Endothelial cell of umbilical vein (primary cell): ENCODE measurements at regions not wholly inside any gene's neighbourhood (a gene's known extent, or its start where the extent isn't known, plus 50 kb on each side); places are given as distances from the start of the nearest gene placed in this dataset.

ENCODE experiments used
- BruUV-seq: library from RNA; stranded (reverse); fragments of 400-500 nt; replicated peaks from 2 replicates; lab custom pipeline; 2021; lab: Mats Ljungman, UMichigan
- CTCF ChIA-PET: fragments of 300-600, 350-600 bp; sonication (Branson Sonifier 250); formaldehyde crosslinking; loops from one replicate; lab custom pipeline; 2021; ENCODE audit warnings: antibody characterized with exemption, inconsistent platforms; lab: Charles Lee
- POLR2A ChIA-PET: fragments of 300-600, 350-600 bp; sonication (Branson Sonifier 250); formaldehyde crosslinking; loops from one replicate; lab custom pipeline; 2021; ENCODE audit warnings: antibody characterized with exemption, inconsistent platforms; lab: Charles Lee
- DNase-seq: peaks from one replicate; pipeline ENCODE4 v3.0.0-alpha.2; 2011; ENCODE audit warnings: low read depth, low spot score
- FAIRE-seq: peaks from 2 replicates; lab custom pipeline; 2011; peaks lifted over from hg19 to GRCh38; lab: Jason Lieb, UNC
- H2AFZ ChIP-seq: 2 replicates; pipeline ENCODE4 v1.6.0; 2012; ENCODE audit warnings: low read depth, low read length, control low read depth, inconsistent platforms
- H3K27ac ChIP-seq: 2 replicates; pipeline ENCODE4 v1.5.1; 2011; ENCODE audit warnings: low read depth, mild to moderate bottlenecking, control low read depth, low read length, moderate library complexity; ENCODE audit not compliant: insufficient read depth
- H3K27me3 ChIP-seq, 2 experiments: 2 replicates each; pipeline versions ENCODE4 v1.6.0 to v1.6.1; 2011; ENCODE audit warnings: low read length in 2 of 2, mixed read lengths in 1 of 2; ENCODE audit not compliant: control insufficient read depth in 2 of 2, insufficient read depth in 2 of 2
- H3K36me3 ChIP-seq, 2 experiments: 2 replicates in 1 of 2; 3 replicates in 1 of 2; pipeline ENCODE4 v1.5.1; 2011; ENCODE audit warnings: low read length in 2 of 2, mild to moderate bottlenecking in 1 of 2, moderate library complexity in 1 of 2; ENCODE audit not compliant: control insufficient read depth in 2 of 2, insufficient read depth in 2 of 2; ENCODE audit errors: extremely low read depth in 1 of 2
- H3K4me1 ChIP-seq: 3 replicates; pipeline ENCODE4 v1.5.1; 2011; ENCODE audit warnings: mild to moderate bottlenecking, low read length; ENCODE audit not compliant: control insufficient read depth, insufficient read depth; ENCODE audit errors: extremely low read depth
- H3K4me2 ChIP-seq: 2 replicates; pipeline ENCODE4 v1.6.1; 2011; ENCODE audit warnings: low read length, control low read depth, mixed read lengths; ENCODE audit not compliant: insufficient read depth
- H3K4me3 ChIP-seq, 3 experiments: fragments of 200-600 bp in 1 of 3; sonication (generic), shearing (Covaris generic) in 1 of 3; replicated peaks in 1 of 3; 2 replicates each; pipeline ENCODE4 v1.5.1; 2011 to 2016; ENCODE audit warnings: control low read depth in 3 of 3, low read length in 3 of 3, mild to moderate bottlenecking in 2 of 3, inconsistent platforms in 1 of 3, low read depth in 1 of 3, moderate library complexity in 1 of 3; ENCODE audit not compliant: insufficient read depth in 1 of 3
- H3K79me2 ChIP-seq: 2 replicates; pipeline ENCODE4 v1.6.0; 2012; ENCODE audit warnings: low read length, inconsistent platforms; ENCODE audit not compliant: control insufficient read depth, insufficient read depth
- H3K9ac ChIP-seq: replicated peaks from 2 replicates; pipeline ENCODE3; 2011; ENCODE audit warnings: low read length, control low read depth; ENCODE audit not compliant: insufficient read depth; ENCODE audit errors: extremely low read depth
- H3K9me1 ChIP-seq: replicated peaks from 3 replicates; pipeline ENCODE4 v1.6.0; 2011; ENCODE audit warnings: mild to moderate bottlenecking, low read length; ENCODE audit not compliant: control insufficient read depth, insufficient read depth; ENCODE audit errors: extremely low read depth
- H3K9me3 ChIP-seq: replicated peaks from 2 replicates; pipeline ENCODE4 v1.5.1; 2012; ENCODE audit warnings: low read length, inconsistent platforms; ENCODE audit not compliant: control insufficient read depth, insufficient read depth
- H4K20me1 ChIP-seq: replicated peaks from 2 replicates; pipeline ENCODE3; 2011; ENCODE audit warnings: mild to moderate bottlenecking, low read length; ENCODE audit not compliant: control insufficient read depth, insufficient read depth; ENCODE audit errors: extremely low read depth
- CTCF ChIP-seq, 2 donors: IDR thresholded peaks; 1 replicate in 1 of 2; 2 replicates in 1 of 2; pipeline ENCODE4 v1.5.1; 2011; ENCODE audit warnings: low read length in 2 of 2, mild to moderate bottlenecking in 2 of 2, moderate library complexity in 2 of 2, control low read depth in 1 of 2, inconsistent platforms in 1 of 2, low read depth in 1 of 2; ENCODE audit not compliant: insufficient read depth in 1 of 2; ENCODE audit errors: extremely low read depth in 1 of 2
- EZH2 ChIP-seq: IDR thresholded peaks from 2 replicates; pipeline ENCODE4 v1.6.1; 2012; ENCODE audit warnings: borderline replicate concordance, low read depth, mild to moderate bottlenecking, moderate library complexity, low read length, inconsistent platforms; ENCODE audit not compliant: severe bottlenecking
- FOS ChIP-seq: IDR thresholded peaks from 2 replicates; pipeline ENCODE4 v1.6.1; 2011; ENCODE audit warnings: mild to moderate bottlenecking, low read length, moderate library complexity, borderline replicate concordance; ENCODE audit not compliant: insufficient read depth
- GATA2 ChIP-seq: IDR thresholded peaks from 2 replicates; pipeline ENCODE4 v1.7.0; 2011; ENCODE audit warnings: low read depth, mild to moderate bottlenecking, moderate library complexity, mixed read lengths, low read length; ENCODE audit not compliant: insufficient read length, insufficient read depth
- JUN ChIP-seq: IDR thresholded peaks from 2 replicates; pipeline ENCODE4 v1.6.1; 2011; ENCODE audit warnings: borderline replicate concordance, low read depth; ENCODE audit not compliant: insufficient read length, insufficient read depth
- MAX ChIP-seq: IDR thresholded peaks from 2 replicates; pipeline ENCODE4 v1.6.1; 2011; ENCODE audit not compliant: insufficient read depth, insufficient read length
- MYC ChIP-seq: IDR thresholded peaks from one replicate; pipeline ENCODE4 v1.6.1; 2011; ENCODE audit warnings: mild to moderate bottlenecking, low read depth, low read length
- POLR2A ChIP-seq: IDR thresholded peaks from 2 replicates; pipeline ENCODE4 v1.6.1; 2012; ENCODE audit warnings: low read depth, mild to moderate bottlenecking, control low read depth, low read length
- POLR2AphosphoS5 ChIP-seq: IDR thresholded peaks from 2 replicates; pipeline ENCODE4 v1.6.1; 2012; ENCODE audit warnings: low read depth, mild to moderate bottlenecking, control low read depth, low read length, moderate library complexity; ENCODE audit not compliant: insufficient read depth
- dilution Hi-C: fragments of 300-500 bp; cut with MboI; formaldehyde crosslinking; loops from one replicate; pipeline ENCODE4 v1.15.0; 2019; ENCODE audit warnings: low sequenced_read_pairs; ENCODE audit not compliant: extremely low pct_ligation_motif_present
- intact Hi-C: fragments of 100-400 bp; cut with micrococcal nuclease; formaldehyde crosslinking; loops from one replicate; pipeline ENCODE4 v1.10.0; 2022

- H3K27me3 ChIP-seq, result no peaks in the 10 kb centered on the region
- BruUV-seq, result no TSS peak
- dilution Hi-C loops, result no loop called here
- no peak overlapping the region for H3K9ac ChIP-seq
- H3K9me3 ChIP-seq, result peaks cover 2% of the 10 kb centered on the region
- H3K4me1 ChIP-seq, result no peaks in the 10 kb centered on the region
- no peak overlapping the region for H2AFZ ChIP-seq
- DNase-seq (no peak), FAIRE-seq (no peak)
- intact Hi-C loops, result no loop called here
- POLR2A ChIA-PET, result no interaction called here
- H4K20me1 ChIP-seq, result no peaks in the 10 kb centered on the region
- no peaks in the 10 kb centered on the region for H3K79me2 ChIP-seq
- no peak overlapping the region for H3K4me2 ChIP-seq
- H3K9me1 ChIP-seq, result no peaks in the 10 kb centered on the region
- TF ChIP-seq EZH2 (no peak), CTCF (IDR thresholded peaks at IDR 0.05; ENCODE audit: extremely low read depth in 1 of 2, insufficient read depth in 1 of 2, low read depth in 1 of 2, low read length in 2 of 2) (no peak), POLR2AphosphoS5 (no peak), POLR2A (no peak), JUN (no peak), GATA2 (no peak), MYC (no peak), FOS (no peak), MAX (no peak)
- no peaks in the 10 kb centered on the region for H3K36me3 ChIP-seq
- no peak overlapping the region for H3K27ac ChIP-seq
- CTCF ChIA-PET, result no interaction called here
- H3K4me3 ChIP-seq, result no peak overlapping the region
Observed at GRCh38 chr2:59378127-59378526, 1137.0 kb upstream of the FANCL start.
